ENCODE measurements at regions not wholly inside any gene's neighbourhood (a gene's known extent, or its start where the extent isn't known, plus 50 kb on each side); places are given as distances from the start of the nearest gene placed in this dataset.

- Histone ChIP-seq H3K36me3 (ENCODE audit: control insufficient read depth, insufficient read depth, low read length) (no peaks in the 10 kb centered on the region), H3K4me1 (no peaks in the 10 kb centered on the region), H3K9me3 (ENCODE audit: control insufficient read depth, low read length) (no peaks in the 10 kb centered on the region), H3K4me2 (ENCODE audit: low read length) (no peak overlapping the region), H3K4me3 (ENCODE audit: low read depth, low read length) (no peak overlapping the region), H2AFZ (no peak overlapping the region), H3K9ac (no peak overlapping the region), H3K79me2 (no peaks in the 10 kb centered on the region), H3K27me3 (ENCODE audit: control insufficient read depth, insufficient read depth, low read length) (no peaks in the 10 kb centered on the region), H3K27ac (no peak overlapping the region)
- TF ChIP-seq, protein P1, sequence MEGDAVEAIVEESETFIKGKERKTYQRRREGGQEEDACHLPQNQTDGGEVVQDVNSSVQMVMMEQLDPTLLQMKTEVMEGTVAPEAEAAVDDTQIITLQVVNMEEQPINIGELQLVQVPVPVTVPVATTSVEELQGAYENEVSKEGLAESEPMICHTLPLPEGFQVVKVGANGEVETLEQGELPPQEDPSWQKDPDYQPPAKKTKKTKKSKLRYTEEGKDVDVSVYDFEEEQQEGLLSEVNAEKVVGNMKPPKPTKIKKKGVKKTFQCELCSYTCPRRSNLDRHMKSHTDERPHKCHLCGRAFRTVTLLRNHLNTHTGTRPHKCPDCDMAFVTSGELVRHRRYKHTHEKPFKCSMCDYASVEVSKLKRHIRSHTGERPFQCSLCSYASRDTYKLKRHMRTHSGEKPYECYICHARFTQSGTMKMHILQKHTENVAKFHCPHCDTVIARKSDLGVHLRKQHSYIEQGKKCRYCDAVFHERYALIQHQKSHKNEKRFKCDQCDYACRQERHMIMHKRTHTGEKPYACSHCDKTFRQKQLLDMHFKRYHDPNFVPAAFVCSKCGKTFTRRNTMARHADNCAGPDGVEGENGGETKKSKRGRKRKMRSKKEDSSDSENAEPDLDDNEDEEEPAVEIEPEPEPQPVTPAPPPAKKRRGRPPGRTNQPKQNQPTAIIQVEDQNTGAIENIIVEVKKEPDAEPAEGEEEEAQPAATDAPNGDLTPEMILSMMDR (IDR thresholded peaks at IDR 0.05): no peak
These were observed 63.3 kb upstream of the ZNF236 start for GRCh38 chr18:76759056-76759455.

- Histone ChIP-seq H3K79me2 (no peaks in the 10 kb centered on the region), H3K4me1 (no peaks in the 10 kb centered on the region), H3K27ac (no peak overlapping the region), H3K9ac (no peak overlapping the region), H3K36me3 (ENCODE audit: control insufficient read depth, insufficient read depth, low read length) (no peaks in the 10 kb centered on the region), H3K4me2 (ENCODE audit: low read length) (no peak overlapping the region), H3K27me3 (ENCODE audit: control insufficient read depth, insufficient read depth, low read length) (no peaks in the 10 kb centered on the region), H3K4me3 (ENCODE audit: low read depth, low read length) (no peak overlapping the region), H2AFZ (no peak overlapping the region), H3K9me3 (ENCODE audit: control insufficient read depth, low read length) (no peaks in the 10 kb centered on the region)
- TF ChIP-seq, protein P1 (IDR thresholded peaks at IDR 0.05): no peak
These were observed 64.4 kb upstream of the ZNF236 start for GRCh38 chr18:76757925-76758324.

- Histone ChIP-seq H3K4me2 (ENCODE audit: low read length) (no peak overlapping the region), H3K27ac (no peak overlapping the region)
These were observed 65.0 kb upstream of the ZNF236 start for GRCh38 chr18:76757335-76757734.

DNA sequence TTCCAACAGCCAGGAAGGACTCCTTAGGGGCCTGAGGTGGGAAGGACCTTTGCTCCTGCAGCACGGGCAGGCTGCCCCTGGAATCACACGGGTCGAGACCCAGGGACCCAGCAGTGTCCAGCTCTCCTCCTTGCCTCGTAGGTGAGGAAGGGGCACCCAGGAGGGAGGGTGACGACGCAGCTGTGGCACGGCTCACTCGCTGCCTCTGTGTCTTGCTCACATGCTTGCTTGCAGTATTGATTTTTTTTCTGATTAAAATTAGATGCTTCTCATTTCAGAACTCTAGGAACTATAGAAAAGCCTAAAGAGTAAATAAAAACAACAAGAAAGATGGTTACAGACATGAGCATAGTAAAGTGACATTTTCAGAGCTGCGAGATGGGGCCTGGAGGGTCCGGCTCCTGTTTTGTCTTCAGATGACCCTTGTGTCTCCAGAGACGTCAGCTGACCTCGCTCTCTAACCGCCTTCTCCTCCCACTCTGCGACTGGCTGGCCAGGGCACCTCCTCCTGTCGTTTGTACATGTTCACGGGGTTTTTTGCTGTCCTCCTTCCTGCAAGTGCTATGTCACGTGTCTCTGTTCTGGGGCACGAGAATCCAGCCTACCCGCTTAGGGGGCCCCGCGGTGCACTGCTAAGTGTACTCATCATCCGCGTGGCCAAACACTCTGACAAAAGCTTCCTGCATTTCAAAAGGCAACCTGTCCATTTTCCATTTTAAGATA lies 65.7 kb upstream of the ZNF236 start:
- H3K27me3 ChIP-seq (ENCODE audit: control insufficient read depth, insufficient read depth, low read length): no peaks in the 10 kb centered on the region
- H3K36me3 ChIP-seq (ENCODE audit: control insufficient read depth, insufficient read depth, low read length): no peaks in the 10 kb centered on the region
- H3K79me2 ChIP-seq: no peaks in the 10 kb centered on the region
- no peak overlapping the region for H3K9ac ChIP-seq
- H2AFZ ChIP-seq: no peak overlapping the region
- no peaks in the 10 kb centered on the region for H3K4me1 ChIP-seq
- no peak overlapping the region for H3K4me2 ChIP-seq (ENCODE audit: low read length)
- no peak overlapping the region for H3K27ac ChIP-seq
- H3K9me3 ChIP-seq (ENCODE audit: control insufficient read depth, low read length): no peaks in the 10 kb centered on the region
- TF ChIP-seq, protein P1 (IDR thresholded peaks at IDR 0.05): no peak
- H3K4me3 ChIP-seq (ENCODE audit: low read depth, low read length): no peak overlapping the region

More at GRCh38 chr18:76757335-76757734, 65.0 kb upstream of the ZNF236 start:
- no peaks in the 10 kb centered on the region for H3K27me3 ChIP-seq (ENCODE audit: control insufficient read depth, insufficient read depth, low read length)
- TF ChIP-seq, protein P1 (IDR thresholded peaks at IDR 0.05): no peak
- H3K36me3 ChIP-seq (ENCODE audit: control insufficient read depth, insufficient read depth, low read length): no peaks in the 10 kb centered on the region
- no peaks in the 10 kb centered on the region for H3K9me3 ChIP-seq (ENCODE audit: control insufficient read depth, low read length)
- H2AFZ ChIP-seq: no peak overlapping the region
- no peaks in the 10 kb centered on the region for H3K4me1 ChIP-seq
- H3K9ac ChIP-seq: no peak overlapping the region
- no peaks in the 10 kb centered on the region for H3K79me2 ChIP-seq
- no peak overlapping the region for H3K4me3 ChIP-seq (ENCODE audit: low read depth, low read length)

DNA sequence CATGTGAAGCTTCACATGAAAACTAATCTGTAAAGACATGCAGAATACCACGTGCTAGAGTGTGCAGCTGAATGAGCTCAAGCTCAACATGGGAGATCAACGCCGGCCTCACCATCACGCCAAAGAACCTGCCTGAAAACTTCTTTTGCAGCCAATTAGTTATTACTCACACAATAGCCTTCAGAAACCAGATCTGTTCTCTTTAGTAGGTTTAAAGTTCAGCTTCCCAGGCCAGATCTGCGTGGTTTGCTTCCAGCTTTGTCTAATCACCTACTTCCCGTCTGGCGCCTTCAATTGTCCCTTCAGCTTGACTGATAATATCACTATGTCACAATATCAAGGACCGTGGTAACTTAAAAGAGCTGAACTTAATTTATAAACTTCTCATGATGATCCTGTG lies 68.0 kb upstream of the ZNF236 start:
- H2AFZ ChIP-seq: no peak overlapping the region
- no peaks in the 10 kb centered on the region for H3K9me3 ChIP-seq (ENCODE audit: control insufficient read depth, low read length)
- H3K4me2 ChIP-seq (ENCODE audit: low read length): no peak overlapping the region
- no peaks in the 10 kb centered on the region for H3K4me1 ChIP-seq
- H3K27ac ChIP-seq: no peak overlapping the region
- no peak overlapping the region for H3K9ac ChIP-seq
- no peaks in the 10 kb centered on the region for H3K79me2 ChIP-seq
- TF ChIP-seq, protein P1 (IDR thresholded peaks at IDR 0.05): no peak
- no peaks in the 10 kb centered on the region for H3K27me3 ChIP-seq (ENCODE audit: control insufficient read depth, insufficient read depth, low read length)
- no peak overlapping the region for H3K4me3 ChIP-seq (ENCODE audit: low read depth, low read length)
- H3K36me3 ChIP-seq (ENCODE audit: control insufficient read depth, insufficient read depth, low read length): no peaks in the 10 kb centered on the region
